ENCODE measurements at regions not wholly inside any gene's neighbourhood (a gene's known extent, or its start where the extent isn't known, plus 50 kb on each side); places are given as distances from the start of the nearest gene placed in this dataset.
"Not testable (repeated sequence)": the region's sequence is repeated elsewhere in the genome, so short reads cannot be mapped to it uniquely, and the experiment has no call there.

DNA sequence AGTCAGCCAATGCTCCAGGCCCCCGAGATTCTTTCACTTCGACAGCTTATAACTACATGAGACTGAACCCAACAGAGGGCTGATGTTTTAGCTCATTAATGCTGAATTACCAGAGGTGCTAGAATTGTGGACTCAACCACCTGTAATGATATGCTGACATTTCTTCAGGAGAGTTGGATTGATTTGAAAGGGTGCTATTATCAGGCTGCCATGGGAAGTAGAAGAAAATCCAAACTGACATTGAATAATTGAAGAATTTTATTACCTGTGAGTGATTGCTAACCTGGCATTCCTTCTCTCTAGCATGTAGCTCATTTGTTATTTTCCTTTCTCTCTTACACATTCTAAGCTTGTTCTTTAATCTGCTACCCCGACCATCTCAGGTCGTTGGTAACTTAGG is 488.8 kb downstream of the PID1 start:
- no peak for DNase-seq

DNA sequence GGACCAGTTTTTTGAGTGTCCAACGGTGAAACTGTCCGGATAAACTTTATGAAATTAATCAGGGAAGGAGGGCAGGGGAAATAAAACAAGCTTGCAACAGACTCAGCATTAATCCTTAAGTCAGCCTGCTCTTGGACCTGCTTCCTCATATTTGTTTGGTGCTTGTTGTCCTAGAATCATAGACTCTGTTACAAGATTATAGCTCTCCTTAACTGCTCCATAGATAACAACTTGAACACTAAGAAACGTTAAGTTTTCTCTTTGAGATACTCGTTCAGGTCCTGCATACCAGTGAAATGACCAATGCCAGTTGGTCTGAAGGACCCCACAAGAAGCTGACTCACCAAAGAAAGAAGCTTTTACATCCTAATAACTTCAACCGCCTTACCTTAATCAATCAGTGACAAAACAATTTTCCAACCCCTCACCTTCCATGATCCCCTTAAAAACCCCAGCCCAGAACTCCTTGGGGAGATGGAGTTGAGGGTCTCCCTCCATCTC is 493.2 kb downstream of the PID1 start:
- DNase-seq, result no peak

DNA sequence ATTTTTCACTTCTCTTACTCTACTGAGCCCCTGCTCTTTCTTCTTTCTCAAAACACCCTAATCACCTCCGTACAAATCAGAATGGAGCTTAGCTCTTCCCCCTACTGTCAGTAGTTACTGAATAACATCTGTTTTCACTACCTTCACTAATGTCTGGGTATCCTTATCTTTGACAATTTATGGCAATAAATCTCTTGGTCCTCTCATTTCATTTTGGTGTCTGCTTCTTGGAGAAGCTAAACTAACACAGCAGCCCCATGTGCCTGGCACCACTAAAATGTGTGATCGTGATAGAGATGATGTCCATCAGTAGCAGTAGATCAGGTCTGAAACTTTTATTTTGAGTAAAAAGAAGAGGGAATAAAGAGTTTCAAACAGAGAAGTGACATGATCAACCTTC is 496.5 kb downstream of the PID1 start:
- DNase-seq, result no peak

DNA sequence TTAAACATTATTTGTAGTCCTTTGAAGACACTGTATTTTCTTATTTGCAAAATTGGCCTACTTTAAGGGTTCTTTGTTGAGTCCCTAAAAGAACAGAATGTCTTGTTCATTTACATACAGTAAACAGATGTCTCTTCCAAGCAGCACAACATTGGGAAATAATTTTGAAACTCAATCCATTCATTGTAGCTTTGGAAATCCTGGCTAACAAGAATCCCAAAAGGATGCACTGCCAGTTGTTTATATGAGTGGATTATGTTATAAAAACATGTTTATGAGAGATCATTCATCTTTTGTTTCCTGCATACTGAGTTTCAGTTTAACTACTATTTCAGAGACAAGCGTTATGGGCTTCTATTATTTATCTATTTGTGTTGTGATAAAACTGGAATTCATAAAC is 499.3 kb downstream of the PID1 start:
- no peak for DNase-seq

DNA sequence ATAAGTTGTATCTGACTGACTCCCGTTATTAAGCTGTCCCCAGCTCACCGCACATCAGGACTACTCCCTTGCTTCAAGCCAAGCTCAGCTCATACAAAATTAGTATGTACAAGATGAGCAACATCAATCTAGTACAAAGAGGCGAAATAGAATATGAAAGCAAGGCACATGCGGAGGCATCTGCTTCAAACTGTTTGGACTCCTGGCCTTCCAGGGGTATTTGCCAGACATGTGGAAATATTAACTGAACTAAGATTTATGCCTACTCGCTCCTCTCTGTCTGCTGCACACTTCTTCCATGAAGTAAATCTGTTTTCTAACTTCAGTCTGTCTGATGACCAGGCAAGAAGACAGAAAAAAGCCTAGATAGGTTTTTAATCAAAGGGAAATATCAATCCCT is 499.8 kb downstream of the PID1 start:
- DNase-seq, result no peak

DNA sequence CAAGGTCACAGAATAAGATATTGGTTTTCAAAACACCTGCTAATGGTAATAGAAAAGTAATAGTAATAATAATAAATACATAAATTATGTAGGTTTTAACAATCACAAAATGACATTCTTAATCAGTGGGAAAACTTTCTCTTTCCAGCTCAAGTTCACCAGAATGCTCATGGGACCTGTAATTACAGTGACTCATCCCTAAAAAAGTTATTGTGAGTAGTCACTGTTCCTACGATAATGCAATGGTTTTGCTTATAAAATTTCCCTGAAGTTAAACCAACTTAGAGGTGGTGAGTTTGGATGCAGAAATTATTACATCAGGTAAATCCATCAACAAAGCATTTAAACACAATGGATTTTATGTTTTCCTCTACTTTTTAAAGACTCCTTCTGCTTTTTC is 502.3 kb downstream of the PID1 start:
- no peak for DNase-seq

DNA sequence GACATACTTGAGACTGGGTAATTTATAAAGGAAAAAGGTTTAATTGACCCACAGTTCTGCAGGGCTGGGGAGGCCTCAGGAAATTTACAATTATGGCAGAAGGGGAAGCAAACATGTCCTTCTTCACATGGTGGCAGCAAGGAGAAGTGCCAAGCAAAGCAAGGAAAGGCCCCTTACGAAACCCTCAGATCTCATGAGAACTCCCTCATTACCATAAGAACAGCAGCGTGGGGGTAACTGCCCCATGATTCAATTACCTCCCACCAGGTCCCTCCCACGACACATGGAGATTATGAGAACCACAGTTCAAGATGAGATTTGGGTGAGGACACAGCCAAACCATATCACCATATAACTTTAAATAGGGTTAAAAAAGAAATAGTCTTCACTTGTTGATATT is 502.9 kb downstream of the PID1 start:
- not testable (repeated sequence) for DNase-seq

DNA sequence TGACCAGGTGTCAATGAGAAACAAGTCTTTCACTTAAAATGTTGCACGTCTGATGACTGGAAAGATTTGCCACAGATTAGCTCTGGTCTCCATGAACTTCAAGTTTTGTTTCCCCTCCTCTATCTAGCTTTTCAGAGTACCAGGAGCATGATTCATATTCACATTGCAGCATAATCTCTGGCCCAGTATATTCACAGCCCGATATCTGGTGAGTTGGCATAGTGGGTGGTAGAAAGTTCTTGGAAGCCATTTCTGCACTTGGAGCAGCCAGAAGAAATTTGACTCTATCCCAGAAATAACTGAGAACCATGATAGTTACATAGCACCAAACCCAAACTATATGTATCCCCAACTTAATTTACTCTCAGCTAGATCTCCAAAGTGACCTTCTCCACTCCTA is 503.9 kb downstream of the PID1 start:
- DNase-seq, result no peak

DNA sequence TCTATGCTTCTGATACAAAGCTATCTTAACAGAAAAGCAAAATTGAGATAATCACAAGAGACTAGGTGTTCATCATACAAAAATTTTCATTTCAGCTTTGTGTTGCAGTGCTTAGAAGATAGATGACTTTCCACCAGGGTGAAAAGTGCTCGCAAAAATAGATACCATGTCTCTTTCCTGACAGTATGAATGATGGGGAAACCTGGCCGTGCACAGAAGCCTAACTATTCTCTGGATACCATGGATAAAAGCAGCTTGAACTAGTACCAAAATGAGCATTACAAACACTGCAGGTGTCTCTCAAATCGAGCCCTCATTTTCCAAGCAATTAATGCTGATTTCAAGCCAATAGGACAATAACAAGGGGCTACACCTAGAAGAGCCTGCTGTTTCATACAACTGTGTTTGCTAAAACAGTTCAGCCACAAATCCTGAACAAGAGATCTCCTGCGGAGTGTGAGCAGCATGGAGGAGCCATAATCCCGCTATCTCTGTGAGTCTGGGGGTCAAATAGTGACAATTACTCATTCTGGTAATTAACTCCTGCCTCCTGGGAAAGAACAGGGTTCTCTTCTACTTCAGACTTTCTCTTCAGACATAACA is 507.6 kb downstream of the PID1 start:
- no peak for DNase-seq

DNA sequence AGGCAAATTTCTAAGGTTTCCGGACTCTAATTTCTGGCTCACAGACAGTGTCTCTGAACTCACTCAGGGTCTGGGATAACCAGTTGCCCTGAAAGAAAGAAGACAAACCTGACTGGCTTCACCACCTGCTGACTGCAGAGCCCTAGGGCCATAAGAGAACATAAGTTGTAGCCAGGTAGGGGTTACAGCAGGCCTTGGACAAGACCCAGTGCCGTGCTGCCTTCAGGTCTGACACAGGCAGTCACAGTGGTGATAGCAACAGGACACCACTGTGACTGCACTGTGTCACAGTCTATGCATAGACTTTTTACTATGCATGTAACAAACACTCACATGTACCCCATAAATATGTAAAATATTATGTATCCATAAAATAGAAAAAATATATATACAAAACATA is 508.5 kb downstream of the PID1 start:
- no peak for DNase-seq

DNA sequence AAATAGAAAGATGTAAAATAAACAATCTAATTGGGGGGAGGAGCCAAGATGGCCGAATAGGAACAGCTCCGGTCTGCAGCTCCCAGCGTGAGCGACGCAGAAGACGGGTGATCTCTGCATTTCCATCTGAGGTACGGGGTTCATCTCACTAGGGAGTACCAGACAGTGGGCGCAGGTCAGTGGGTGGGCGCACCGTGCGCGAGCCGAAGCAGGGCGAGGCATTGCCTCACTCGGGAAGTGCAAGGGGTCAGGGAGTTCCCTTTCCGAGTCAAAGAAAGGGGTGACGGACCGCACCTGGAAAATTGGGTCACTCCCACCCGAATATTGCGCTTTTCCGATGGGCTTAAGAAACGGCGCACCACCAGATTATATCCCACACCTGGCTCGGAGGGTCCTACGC is 515.4 kb downstream of the PID1 start:
- DNase-seq, result not testable (repeated sequence)

DNA sequence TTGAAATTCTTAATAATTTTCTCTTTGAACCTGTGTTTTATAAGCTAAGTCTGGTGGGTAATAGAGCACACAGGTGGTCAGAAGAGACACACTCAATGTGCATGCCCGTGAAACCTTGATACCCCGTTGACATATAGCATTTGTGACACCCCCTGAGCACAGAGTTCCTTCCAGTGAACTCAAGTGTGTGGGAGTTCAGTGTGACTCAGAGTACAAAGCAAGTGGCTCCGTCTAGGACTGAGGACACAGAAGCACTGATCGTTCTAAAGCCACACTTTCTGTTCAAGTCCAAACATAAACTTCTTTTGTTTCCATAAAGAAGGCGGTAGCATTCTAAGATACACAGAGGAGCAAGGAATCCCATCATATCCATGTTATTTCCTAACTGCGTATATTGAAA is 523.6 kb downstream of the PID1 start:
- no peak for DNase-seq

DNA sequence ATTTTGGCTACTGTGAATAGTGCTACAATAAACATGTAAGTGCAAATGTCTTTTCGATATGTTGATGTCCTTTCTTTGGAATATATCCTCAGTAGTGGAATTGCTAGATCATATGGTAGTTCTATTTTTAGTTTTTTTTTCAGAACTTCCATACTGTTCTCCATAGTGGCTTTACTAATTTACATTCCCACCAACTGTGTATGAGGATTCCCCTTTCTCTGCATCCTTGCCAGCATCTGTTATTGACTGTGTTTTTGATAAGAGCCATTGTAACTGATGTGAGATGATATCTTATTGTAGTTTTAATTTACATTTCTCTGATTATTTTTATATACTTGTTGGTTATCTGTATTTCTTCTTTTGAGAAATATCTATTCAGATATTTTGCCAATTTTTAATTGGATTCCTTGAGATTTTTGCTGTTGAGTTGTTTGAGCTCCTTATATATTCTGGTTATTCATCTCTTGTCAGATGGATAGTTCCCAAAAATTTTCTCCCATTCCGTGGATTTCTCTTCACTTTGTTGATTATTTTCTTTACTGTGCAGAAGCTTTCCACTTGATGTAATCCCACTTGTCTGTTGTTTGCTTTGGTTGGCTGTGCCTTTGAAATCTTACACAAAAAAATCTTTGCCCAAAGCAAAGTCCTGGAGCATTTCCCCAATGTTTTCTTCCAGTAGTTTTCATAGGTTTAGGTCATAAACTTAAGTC is 532.3 kb downstream of the PID1 start:
- DNase-seq, result no peak

DNA sequence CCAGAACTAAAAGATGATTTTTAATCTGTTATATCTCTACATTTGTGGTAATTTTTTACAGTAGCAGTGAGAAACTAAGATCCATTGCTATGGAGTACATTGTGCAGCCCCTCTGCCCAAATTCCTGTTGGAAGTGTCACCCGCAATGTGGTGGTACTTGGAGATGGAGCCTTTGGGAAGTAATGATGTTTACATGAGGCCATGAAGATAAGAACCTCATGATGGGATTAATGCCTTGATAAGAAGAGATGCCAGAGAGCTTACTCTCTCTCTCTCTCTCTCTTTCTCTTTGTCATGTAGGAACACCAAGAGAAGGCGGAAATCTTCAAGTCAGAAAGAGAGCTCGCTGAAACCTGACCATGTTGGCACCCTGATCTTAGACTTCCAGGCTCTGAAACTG is 535.4 kb downstream of the PID1 start:
- DNase-seq, result no peak

DNA sequence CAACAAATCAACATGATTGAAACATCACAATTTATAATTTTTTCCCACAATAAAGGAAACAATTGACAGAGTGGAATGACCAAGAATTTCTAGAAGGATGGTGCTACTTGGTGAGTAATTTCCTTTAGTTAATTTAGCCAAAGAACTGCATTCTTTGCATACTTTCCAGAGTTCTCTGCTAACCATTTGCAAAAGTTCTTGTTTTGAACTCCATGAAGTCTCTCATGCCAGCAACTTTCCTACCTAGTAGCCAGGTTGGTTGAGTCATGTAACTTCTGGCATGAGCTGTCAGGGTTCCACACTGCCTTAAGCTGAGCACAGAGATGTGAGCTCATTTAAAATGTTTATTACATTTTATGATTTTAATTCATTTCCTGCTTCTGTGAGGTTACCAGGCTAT is 539.6 kb downstream of the PID1 start:
- no peak for DNase-seq

DNA sequence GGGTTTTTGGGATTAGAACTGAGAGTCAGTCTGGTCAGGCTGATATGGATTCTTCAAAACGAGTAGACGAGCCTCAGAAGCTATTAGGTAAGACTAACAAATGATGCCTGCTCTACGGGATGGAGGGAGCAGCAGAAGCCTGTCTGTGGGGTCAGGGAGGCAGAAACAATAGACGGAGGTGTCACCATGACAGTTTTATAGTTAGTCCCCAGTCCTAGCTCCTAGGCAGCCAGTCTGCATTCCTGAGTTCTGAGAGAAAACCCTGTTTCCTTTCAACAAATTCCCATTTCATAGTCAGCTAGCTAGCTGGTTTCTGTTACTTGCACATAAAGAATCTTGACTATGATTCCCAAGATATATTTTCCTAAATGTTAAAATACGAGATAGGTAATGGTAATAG is 542.1 kb downstream of the PID1 start:
- no peak for DNase-seq

DNA sequence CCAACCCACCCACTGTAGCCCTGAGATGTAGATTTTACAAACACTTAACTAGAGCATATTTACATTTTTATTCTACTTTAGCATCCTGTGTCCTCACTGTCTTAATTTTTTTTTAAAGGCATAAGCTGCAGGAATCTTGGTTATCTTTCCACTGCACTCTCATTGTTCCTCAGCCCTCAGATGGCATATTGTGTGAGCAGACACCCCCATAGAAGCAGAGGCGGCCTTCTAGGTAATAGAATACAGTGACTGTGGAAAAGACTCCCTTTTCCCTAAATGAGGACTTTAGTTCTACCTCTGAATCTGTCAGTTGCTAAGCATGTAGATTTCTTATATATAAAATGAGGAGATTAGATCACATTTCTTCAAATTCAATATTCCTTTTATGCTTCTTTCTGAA is 543.5 kb upstream of the SPHKAP start:
- no peak for DNase-seq

DNA sequence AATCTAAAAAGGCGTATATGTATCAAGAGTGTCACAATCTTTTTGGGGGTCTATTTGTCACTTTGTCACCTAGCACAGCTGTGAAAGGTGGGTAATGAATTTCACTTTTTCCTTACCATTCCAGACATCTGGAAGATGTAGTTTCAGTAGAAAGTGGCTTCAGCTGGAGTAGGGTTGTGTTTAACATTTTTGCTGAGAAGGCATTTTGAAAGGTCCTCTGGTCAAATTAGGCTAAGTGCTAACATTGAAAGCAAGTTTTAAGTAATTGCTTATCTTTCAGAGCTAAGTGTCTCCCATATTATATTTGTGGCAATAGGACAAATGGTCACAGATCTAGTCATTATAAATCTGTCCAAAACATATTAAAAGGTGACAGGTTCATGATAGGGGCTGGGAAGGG is 542.1 kb upstream of the SPHKAP start:
- DNase-seq, result no peak

DNA sequence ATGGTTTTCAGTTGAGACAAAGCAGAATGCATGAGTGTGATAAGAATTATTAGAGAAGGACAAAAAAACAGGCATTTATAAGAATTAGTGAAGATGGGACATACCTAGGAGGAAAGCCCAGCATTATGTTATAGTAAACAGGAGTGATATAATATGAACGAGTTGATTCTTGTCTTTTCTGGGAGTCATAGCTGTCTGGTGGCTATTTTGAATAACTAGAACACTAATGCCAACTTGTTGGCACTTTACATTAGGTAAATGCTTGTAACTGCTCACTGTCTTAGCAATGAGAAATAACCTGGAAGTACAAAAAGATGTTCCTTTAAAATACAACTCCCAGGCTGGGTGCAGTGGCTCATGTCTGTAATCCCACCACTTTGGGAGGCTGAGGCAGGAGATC is 540.8 kb upstream of the SPHKAP start:
- no peak for DNase-seq

DNA sequence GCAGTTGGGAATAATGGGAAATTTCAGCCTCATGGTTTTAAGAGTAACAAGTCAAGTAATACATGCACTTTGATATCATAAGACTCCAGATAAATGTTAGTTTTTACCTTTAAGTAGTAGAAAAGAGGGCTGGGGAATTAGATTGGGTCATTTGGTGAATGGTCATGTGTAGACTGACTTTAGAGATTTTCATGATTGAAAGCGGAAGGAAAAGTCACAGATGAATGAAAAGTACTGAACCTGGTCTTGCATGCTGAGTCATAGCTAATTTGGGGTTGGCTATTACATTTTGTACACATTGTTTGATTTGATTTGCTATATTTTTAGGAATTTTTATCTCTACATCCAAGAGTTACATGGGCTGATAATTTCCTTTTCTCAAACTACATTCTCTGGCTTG is 539.4 kb upstream of the SPHKAP start:
- DNase-seq, result no peak

DNA sequence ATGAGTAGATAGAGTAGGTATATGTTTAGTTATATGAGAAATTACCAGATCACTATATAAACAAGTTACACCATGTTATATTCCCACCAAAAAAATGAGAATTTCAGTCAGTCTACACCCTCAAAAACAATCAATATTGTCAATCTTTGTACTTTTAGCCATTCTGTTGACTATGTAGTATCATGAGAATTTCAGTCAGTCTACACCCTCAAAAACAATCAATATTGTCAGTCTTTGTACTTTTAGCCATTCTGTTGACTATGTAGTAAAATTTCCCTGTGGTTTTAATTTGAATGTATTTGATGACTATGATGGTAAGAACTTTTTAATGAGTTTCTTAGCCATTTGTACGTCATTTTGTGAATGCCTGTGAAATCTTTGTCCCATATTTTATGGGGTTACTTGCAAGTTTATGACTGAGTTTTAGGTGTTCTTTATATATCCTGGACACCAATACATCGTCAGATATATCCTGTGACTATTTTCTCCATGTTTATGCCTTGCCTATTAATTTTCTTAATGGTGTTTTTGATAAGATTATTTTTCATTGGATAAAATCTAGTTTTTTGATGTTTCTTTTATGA is 528.4 kb upstream of the SPHKAP start:
- no peak for DNase-seq

DNA sequence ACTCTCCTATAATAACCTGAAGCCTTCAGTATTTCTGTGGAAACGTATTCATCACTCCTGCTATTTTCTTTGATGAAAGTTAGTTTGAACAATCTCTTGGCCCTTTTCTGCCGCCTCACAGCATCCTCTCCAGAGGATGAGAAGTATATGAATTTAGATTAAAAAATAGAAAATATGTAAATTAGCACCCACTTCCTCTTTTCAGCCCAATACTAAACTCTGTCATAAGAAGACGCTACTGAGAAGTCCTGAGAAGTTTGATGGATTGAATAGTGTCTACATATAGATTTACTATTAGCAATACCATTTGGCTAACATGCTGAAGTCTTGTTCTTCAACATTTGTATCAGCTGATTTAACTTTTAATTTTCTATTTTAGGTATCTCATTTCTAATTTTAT is 526.4 kb upstream of the SPHKAP start:
- DNase-seq, result no peak

DNA sequence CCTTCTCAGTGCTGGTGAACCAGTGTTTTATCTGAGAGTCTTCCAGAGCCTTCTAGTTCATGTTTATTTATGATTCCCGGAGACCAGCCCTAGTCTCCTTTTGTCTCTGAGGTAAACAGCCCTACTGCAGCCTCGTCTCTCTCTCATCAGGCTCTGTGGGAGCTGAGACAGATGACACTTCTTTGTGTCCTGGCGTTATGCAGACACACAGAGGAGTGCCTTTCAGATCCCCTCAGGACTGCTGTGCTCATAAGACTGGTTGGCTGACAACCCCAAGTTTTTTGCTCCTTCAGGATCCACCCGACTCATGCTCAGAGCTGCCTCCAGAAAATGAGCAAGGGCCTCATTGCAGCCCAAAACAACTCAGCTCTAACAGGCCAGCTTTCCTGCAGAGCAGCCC is 523.8 kb upstream of the SPHKAP start:
- no peak for DNase-seq

DNA sequence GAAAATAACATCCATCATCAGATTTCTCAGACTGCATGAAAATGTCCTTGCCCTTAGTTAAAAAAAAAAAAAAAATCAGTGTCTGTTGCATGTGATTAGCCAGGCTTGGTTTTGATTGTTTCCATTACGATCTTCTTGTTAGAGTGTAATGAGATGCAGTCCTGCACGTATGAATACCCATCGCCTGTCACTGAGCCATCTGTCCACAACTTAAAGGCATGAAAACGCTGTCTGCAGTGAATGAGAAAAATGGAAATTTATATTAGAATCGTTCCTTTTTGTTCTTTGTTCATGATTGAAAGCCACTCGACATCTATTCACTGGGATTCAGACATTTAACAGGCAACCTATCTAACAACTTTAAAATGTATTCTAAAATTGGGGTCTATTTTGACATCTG is 521.7 kb upstream of the SPHKAP start:
- no peak for DNase-seq

DNA sequence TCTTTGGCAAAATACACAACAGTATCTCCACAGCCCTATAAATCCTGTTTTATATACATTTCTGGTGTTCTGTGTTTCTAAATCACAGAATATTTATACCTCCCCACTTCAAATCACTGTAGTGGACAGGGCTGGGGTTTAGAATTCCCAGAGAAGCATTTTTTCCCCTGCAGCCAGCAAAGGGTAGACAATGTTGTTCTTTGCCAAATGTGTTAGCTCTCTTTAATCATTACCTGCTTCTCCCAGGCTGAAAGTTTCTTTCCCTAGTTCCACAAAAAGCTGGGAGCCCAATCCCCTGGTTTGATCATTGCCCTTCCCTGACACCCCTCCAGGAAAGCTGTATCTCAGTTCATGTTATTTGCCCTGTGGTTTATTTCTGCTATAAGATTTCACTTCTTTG is 520.0 kb upstream of the SPHKAP start:
- no peak for DNase-seq

All from hematopoietic multipotent progenitor cell treated with erythropoietin and hydrocortisone succinate and interleukin-3 and kit ligand, for 4 days (in vitro differentiated cells).